HCT116 (cell line): ENCODE measurements at regions not wholly inside any gene's neighbourhood (a gene's known extent, or its start where the extent isn't known, plus 50 kb on each side); places are given as distances from the start of the nearest gene placed in this dataset.

Experiments
- CTCF ChIP-seq, 3 experiments: fragments of 200-600 bp in 1 of 3; sonication (generic) in 1 of 3; IDR thresholded peaks in 2 of 3; conservative IDR thresholded peaks in 1 of 3; 2 replicates each; pipeline ENCODE4 v1.5.1; 2012 to 2017; ENCODE audit warnings: low read depth in 2 of 3, low read length in 2 of 3, antibody characterized with exemption in 1 of 3, borderline replicate concordance in 1 of 3, control low read depth in 1 of 3, mild to moderate bottlenecking in 1 of 3, mixed read lengths in 1 of 3, mixed run types in 1 of 3, moderate library complexity in 1 of 3; ENCODE audit not compliant: insufficient read depth in 1 of 3
- EZH2 ChIP-seq: fragments of 200-600 bp; sonication (generic); IDR thresholded peaks from 2 replicates; pipeline ENCODE4 v1.6.1; 2017; ENCODE audit warnings: antibody characterized with exemption, mixed run types
- POLR2A ChIP-seq: IDR thresholded peaks from 2 replicates; pipeline ENCODE4 v1.7.0; 2011; ENCODE audit warnings: borderline replicate concordance; ENCODE audit not compliant: insufficient read depth, insufficient read length; ENCODE audit errors: extremely low read depth
- POLR2AphosphoS5 ChIP-seq: IDR thresholded peaks from 2 replicates; pipeline ENCODE4 v1.6.1; 2011; ENCODE audit warnings: mild to moderate bottlenecking, low read depth, low read length, moderate library complexity
- SP1 ChIP-seq: IDR thresholded peaks from 2 replicates; pipeline ENCODE4 v1.6.1; 2012; ENCODE audit warnings: low read depth
- ZBTB33 ChIP-seq: IDR thresholded peaks from 2 replicates; pipeline ENCODE4 v1.6.1; 2011; ENCODE audit warnings: mild to moderate bottlenecking, low read length, moderate library complexity; ENCODE audit not compliant: insufficient replicate concordance; ENCODE audit errors: extremely low read depth

GRCh38 chr4:74598611-74599325 is 153.8 kb downstream of the AREG start:
- TF ChIP-seq EZH2 (no peak), SP1 (no peak), POLR2A (no peak), CTCF (IDR thresholded peaks at IDR 0.05 in 2 of 3, conservative IDR thresholded peaks at IDR 0.05 in 1 of 3; ENCODE audit: borderline replicate concordance in 1 of 3, insufficient read depth in 1 of 3, low read depth in 2 of 3, low read length in 2 of 3) (no peak), POLR2AphosphoS5 (no peak), ZBTB33 (no peak)
